ENCODE measurements at regions not wholly inside any gene's neighbourhood (a gene's known extent, or its start where the extent isn't known, plus 50 kb on each side); places are given as distances from the start of the nearest gene placed in this dataset.
"Not testable (repeated sequence)": the region's sequence is repeated elsewhere in the genome, so short reads cannot be mapped to it uniquely, and the experiment has no call there.

DNA sequence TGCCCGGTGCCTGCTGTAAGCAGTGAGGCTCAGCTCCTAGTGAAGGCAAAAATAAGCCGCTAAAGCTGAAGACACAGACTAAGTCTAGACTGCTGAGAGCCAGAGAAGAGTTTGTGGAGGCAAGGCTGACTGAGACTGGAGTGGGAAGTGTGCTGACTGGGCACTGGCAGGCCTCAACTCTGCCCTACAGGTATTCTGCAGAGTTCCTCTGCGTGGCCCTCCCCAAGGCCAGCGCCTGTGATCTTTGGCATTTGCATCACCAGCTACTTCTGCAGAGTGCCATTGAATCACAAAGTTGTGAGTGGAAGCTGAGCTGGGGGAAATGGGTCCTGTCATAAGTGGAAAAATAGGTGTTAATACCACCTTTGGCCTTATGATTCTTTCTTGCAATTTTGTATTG is 905.7 kb downstream of the PLA2G4A start:
- DNase-seq: no peak

DNA sequence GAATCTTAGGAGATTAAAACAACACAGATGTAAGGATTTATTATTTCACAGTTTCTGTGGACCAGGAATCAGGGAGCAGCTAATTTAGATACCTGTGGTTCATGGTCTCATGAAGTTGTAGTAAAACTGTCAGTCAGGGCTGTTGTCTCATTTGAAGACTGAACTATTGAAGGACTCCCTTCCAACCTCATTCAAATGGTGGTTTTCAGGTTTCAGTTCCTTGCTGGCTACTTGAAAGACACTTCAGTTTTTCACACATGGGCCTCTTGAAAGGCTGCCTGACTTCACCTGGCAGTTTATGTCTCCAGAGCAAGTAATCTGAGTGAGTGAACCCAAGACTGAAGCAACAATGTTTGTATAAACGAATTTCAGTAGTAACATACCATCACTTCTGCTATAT is 915.9 kb downstream of the PLA2G4A start:
- DNase-seq: no peak

DNA sequence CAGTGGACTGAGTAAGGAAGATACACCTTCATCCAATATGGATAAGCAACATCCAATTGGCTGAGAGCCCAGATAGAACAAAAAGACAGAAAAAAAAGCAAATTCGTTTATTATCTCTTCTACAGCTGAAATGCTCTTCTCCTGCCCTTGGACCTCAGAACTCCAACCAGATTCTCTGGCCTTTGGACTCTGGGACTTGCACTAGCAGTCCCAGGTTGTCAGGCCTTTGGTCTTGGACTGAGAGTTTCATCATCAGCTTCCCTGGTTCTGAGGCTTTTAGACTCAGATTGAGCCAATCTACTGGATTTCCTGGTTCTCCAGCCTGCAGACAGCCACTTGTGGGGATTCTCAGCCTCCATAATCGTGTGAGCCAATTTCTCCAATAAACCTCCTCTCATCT is 926.8 kb downstream of the PLA2G4A start:
- DNase-seq: no peak

DNA sequence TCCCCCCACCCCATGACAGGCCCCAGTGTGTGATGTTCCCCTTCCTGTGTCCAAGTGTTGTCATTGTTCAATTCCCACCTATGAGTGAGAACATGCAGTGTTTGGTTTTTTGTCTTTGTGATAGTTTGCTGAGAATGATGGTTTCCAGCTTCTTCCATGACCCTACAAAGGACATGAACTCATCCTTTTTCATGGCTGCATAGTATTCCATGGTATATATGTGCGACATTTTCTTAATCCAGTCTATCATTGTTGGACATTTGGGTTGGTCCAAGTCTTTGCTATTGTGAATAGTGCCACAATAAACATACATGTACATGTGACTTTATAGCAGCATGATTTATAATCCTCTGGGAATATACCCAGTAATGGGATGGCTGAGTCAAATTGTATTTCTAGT is 927.9 kb downstream of the PLA2G4A start:
- not testable (repeated sequence) for DNase-seq

DNA sequence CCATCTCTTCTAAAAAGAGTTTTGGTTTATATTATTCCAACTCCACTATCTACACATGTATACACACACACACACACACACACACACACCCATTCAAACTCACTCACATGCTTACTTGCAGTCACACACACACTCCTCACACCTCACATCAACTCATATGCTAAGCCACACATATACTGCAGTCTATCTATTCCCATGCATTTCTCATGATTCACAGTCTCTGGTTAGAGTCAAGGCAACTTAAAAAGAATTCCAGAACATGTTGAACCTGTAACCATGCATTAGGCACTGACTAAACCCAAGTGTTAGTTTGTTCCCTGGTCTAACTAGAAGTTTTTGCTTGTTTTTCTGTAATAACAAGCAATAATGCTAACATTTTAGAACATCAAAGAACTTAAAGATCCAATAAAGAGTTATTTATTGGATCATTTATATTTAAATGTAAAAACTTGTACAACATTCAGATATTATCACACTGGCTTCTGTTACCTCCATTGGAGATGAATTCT is 931.1 kb downstream of the PLA2G4A start:
- no peak for DNase-seq

DNA sequence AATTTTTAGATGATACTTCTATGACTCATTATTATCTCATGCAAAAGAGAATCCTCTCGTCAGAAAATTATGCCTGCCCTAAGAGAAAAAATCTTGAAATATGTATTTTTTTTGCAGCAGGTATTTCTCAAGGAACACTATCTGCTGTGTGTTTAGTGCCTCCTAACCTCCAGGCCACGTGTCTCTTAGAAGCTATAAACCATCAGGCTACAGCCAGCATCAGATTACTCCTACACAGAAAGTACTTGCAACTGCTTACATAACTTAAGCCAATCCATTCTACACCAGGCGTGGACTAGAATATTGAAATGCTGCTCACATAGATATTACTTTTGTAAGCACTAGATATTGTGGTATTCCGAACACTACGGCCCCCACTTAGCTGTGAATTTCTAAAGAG is 933.4 kb downstream of the PLA2G4A start:
- DNase-seq: no peak

DNA sequence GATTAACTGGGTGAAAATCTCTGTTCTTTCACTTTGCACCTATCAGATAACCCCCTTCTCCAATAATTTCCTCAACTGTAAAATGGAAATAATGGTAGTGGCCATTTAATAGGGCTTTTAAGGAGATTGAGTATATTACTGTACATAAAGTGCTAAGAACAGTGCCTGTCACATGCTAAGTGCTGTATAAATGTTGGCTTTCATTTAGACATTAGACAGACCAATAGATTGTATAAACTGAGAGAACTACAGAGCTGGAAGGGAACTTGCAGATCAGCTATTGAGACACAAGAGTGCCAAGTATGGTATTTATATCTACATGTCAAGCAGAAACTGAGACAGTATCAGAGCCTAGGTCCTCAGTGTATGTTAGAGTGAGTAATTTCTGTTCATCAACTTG is 934.7 kb downstream of the PLA2G4A start:
- DNase-seq: no peak

DNA sequence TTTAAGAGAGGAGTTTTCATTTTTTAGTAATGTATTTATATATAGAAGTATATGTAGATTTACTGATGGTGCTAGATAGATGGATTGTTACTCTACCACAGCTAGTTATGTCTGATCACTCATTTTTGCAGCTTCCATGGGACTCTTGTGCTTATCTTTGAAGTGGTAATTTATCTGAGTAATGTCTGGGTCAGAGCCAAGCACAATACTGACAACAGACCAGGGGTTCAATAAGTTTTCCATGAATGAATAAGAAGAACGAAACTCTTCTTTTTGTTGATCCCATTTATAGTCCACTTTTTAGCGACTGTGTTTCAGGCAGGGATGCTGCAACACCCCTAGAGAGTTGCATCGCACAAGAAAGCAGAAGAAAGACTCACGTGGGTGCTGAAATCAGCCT is 935.2 kb downstream of the PLA2G4A start:
- no peak for DNase-seq

DNA sequence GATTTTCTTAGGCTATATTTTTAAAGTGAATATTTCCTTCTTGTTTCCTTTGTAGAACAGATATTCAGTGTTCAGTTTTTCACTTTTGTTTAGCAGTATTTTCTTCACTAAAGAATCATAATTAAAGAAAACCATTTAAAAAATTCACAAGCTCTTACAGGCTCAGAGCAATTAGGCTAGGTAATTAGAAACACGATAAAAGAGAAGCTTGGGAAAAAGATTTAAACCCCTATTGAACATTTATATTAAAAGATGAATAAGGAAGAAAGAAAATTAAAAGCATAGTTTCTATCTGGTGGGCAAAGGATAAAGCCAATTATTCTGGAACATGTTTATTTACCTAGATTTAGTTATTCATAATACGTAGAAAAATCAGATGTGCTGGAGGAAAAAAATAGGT is 942.6 kb downstream of the PLA2G4A start:
- no peak for DNase-seq

DNA sequence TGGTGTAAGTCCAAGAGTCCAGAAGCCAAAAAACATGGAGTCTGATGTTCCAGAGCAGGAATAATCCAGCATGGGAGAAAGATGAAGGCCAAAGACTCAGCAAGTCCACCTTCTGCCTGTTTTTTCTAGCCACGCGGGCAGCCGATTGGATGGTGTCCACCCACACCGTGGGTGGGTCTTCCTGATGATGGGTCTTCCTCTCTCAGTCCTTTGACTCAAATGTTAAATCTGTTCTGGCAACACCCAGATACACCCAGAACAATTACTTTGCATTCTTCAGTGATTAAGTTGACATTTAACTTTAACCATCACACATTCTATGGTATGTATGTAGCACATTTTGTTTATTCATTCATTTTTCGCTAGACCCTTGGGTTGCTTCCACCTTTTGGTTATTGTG is 944.4 kb downstream of the PLA2G4A start:
- no peak for DNase-seq

DNA sequence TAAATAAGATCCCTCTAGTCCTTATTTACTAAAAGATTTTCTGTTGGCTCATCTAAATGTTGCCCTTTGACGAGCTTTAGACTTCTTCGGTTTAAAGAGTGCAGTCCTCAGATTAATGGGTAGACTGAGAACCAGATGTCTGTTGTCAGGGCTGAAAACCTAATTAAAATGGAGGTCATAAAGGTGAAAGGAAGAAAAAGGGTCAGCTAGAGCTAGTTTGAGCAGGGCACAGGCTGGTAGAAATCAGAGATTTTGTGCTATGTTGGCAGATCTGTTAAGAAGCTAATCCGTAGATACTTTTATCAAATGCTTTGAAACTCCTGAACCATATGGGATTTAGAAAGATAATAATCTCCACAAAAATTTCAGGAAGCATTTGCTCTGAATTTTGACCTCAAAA is 959.0 kb downstream of the PLA2G4A start:
- DNase-seq: no peak

DNA sequence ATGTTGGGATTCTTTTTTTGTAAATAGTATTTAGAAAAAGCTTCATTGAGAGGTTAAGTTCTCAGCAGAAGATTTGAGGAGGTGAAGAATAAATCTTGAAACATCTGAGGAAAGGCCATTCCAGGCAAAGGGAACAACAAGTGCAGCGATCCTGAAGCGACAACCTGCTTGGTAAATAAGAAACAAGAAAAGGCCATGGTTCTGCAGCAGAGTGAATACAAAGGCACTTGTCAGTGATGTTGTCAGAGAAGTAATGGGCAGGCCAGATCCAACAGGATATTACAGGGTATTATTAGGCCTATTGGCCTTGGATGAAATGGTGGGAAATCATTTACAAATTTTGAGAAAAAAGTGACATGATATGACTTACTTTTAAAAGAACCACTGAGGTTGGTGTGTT is 960.0 kb downstream of the PLA2G4A start:
- no peak for DNase-seq

DNA sequence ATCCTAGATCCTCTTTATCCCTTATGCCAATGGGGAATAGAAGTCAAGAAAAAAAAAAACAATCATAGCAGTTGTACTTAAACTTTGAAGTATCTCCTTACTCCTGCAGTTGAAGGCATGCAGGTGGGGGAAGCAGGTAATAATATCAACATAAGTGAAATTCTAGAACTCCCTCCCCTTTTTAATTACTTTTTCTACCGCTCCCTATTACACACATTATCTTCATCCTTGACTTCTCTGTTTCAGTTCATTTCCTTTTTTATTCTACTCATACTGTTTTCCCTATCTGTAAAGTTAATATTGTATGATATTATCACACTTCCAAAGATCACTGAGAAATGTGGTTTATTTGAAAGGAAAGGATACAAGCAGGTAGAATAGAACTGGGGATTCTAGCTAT is 962.0 kb downstream of the PLA2G4A start:
- DNase-seq: no peak

DNA sequence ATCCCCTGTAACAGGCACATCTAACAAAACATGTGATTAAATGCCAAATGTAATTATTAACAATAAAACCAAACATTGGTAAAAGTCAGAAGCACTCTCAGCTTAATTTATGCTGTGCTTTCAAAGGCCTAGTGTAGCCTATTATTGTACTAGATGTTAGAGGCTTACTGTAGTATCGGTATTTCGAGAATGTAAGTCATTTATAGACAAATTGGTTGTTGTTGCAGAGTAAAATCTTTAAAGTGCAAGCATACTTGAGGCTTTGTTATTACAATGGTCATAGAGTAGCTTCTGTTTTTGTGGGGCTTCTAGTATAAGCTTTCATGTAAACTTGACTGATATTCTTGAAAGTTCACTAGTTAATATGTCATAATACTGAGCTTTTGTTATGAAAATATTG is 965.8 kb downstream of the PLA2G4A start:
- no peak for DNase-seq

DNA sequence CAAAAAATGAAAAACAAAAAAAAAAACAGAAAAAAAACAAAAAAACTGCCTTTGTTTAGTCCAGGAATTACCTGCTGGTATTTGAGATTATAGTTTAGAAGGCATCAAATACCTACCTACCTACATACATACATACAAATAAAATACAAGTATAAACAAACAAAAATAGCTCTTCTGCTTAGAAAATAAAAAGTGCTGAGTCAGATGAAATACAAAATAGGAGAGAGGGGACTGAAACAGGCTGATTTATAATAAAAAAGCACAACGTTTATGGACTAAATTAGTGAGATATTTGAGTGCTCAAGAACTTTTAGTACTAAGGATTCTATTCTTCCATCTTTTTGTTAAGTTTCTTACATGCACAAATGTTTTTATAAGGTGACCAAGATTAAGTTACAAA is 980.8 kb downstream of the PLA2G4A start:
- DNase-seq: no peak

DNA sequence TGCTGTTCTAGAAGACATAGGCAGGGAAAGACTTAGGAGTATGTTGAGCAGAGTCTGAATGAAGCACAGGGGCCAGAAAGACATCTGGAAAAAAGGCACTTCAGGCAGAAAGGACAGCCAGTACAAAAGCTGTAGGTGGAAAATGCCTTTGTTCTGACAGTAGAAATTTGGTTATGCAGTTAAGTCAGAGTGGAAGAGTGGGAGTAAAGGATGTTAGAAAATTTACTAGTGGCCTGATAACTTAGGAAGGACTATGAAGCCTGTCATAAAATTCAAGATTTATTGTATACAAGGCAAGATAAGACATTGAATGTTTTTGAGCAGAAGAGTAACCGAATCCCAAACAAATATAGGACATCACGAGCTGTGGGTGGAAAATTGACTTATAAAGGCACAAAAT is 987.9 kb downstream of the PLA2G4A start:
- DNase-seq: no peak

DNA sequence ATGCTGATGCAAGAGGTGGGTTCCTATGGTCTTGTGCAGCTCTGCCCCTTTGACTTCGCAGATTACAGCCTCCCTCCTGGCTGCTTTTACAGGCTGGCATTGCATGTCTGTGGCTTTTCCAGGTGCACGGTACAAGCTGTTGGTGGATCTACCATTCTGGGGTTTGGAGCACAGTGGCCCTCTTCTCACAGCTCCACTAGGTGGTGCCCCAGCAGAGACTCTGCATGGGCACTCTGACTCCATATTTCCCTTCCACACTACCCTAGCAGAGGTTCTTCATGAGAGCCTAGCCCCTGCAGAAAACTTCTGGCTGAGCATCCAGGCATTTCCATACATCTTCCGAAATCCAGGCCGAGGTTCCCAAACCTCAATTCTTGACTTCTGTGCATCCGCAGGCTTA is 989.0 kb downstream of the PLA2G4A start:
- no peak for DNase-seq

DNA sequence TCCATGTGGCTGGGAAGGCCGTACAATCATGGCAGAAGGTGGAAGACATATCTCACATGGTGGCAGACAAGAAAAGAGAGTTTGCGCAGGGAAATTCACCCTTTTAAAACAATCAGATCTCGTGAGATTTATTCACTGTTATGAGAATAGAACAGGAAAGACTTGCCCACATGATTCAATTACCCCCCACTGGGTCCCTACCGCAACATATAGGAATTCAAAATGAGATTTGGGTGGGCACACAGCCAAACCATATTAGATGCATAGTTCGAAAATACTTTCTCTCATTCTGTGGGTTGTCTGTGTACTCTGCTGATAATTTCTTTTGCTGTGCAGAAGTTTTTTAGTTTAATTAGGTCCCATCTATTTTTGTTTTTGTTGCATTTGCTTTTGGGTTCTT is 990.3 kb downstream of the PLA2G4A start:
- DNase-seq: no peak

DNA sequence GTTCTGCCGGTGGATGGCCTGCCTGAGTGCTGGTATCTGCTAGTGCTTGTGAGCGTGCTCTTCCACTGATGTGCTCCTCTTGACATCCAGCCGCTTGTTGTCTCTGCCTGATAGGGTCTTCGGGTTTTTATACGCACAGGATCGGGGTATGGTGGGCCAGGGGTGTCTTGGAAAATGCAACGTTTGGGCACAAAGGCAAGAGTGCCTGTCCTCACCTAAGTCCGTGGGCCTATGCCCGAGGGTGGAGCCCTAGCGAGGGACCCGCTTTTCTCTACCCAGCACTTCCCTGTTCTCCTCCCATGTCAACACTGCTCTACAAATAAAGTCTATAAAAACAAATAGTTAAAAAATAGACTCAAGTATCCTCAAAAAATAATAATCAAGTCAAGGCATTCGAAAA is 1007.8 kb downstream of the PLA2G4A start:
- no peak for DNase-seq

DNA sequence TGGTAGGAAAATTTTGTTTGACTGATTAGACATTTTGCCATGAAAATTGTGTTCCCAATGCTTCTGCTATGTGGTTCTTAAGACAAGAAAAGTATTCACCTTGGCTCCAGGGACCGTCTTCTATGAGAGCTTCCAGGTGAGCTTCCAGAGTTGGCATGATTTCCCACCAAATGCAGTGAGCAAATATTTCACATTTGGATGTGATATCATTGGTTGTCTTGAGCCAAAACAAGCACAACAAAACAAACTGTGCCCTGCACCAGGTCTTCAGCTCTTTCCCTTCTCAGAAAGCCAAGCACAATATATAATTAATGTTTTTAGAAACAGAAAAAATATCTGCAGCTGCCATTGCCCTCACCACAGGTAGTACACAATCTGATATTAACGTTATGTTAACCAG is 1009.0 kb downstream of the PLA2G4A start:
- no peak for DNase-seq

DNA sequence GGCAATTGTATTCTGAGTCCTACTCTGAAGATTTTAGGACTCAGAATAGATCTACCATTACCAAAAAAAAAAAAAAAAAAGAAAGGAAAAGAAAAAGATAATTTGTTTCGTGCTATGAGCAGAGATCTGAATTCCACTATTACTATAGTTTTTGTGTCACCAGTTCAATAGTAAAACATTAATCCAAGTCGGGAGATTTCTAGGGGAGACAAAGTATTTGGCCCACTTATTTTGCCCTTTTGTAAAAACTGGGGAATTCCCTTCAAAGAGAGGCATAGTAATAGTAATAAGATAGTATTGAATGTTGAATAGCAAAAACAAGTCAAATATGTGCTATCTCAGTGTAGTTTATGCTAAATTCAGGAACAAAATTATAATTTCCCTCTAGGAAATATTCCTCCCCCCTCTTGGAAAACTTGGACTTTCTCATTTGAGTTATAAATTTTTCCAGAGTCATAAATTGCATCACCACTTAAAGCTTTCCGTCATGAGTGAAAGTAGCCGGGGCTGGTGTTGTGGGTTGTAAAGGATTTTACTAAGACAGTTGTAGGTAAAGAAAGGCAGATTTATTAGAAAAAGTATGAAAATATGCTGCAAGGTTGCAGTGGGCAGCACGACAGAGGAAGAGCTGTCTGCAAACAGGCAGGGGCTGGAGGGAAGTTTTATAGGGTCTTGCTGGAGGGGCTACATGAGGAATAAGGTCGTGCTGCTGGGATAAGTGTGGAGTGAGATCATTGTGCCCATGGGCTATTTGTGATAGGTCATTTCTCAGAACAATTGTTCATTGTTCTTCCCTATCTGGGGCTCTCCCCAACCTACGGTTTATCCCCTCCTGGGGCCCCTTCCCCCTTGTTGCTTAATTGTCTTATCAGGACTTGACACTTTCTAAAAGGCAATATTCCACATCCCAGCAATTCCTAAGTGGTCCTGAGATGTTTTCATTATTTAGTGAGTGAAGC is 1009.9 kb downstream of the PLA2G4A start:
- DNase-seq: no peak

DNA sequence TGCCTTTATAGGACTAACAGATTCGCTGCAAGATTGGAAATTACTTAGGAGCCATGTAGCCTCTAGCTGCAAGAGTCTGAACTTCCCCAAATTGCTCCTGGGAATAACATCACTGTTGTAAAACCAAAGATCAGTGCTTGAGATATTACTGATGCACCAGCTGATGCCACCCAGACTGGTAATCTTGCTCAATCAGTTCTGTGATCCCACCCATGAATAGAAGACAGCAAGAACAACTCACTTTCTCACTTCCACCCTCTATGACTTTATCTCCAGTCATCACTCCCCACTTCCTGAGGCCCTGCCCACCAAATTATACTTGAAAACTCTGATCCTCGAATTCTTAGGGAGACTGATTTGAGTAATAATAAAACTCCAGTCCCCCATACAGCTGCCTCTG is 1011.1 kb downstream of the PLA2G4A start:
- DNase-seq: no peak

DNA sequence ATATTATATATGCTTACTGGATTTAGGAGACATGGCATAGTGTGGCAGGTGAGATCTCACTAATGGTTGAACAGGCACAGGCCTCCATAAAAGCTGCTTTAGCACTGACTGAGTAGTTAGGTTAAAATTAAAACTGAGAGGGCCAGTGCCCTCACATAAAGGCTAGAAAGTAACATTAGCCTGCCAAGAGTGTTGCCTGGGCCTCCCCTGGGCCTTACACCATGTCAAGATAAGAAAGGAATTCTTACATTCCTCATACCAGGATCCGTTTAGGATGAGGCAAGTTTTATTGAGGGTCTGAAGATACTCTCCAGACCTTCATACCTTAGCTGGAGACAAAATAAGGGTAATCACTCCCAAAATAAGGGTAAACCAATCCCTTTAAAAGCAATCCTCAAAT is 1011.8 kb downstream of the PLA2G4A start:
- no peak for DNase-seq

DNA sequence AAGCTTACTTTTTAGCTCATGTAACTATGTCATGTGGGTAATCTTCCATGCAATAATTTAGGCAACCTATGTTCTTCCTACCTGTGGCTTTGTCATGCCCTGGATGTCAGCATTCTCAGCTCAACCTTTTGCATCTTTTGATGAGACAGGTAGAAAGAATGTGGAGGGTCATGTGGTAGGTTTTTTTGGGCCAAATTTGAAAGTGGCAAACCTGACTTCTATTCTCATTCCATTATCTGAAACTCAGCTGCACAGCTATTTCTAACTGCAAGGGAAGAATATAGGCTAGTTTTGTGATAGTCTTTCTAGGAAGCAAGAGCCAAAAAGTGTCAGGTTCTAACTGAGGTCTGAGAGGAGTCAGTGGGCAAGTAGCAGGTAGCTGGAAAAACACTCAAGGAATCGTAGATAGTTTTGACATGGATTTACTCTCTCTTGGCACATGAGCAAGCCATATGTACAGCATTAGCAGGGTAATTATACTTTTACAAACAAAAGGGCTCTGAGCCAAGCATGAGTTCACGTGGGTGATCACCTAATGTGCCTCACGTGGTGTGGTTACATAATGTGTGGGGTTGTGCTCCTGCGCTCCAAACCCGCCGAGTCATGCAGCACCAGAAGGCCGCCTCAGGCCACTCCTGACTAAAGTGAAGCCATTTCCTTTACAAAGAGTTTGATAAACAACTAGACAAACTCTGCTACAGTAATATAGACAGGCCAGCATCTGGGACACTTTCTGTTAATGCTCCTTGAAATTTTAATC is 1013.8 kb downstream of the PLA2G4A start:
- peak; percentile 17 for DNase-seq

Measured in dermis blood vessel endothelial cell (primary cell).